GM23248 (cell line): ENCODE measurements at regions not wholly inside any gene's neighbourhood (a gene's known extent, or its start where the extent isn't known, plus 50 kb on each side); places are given as distances from the start of the nearest gene placed in this dataset.

Experiments used
- EZH2 ChIP-seq: fragments of 200-600 bp; sonication (generic); IDR thresholded peaks from 2 replicates; pipeline ENCODE4 v1.6.1; 2018; ENCODE audit warnings: antibody characterized with exemption, mild to moderate bottlenecking; ENCODE audit not compliant: insufficient read depth, poor library complexity, severe bottlenecking
- EZH2phosphoT487 ChIP-seq: fragments of 200-600 bp; sonication (generic); IDR thresholded peaks from 2 replicates; pipeline ENCODE4 v1.6.1; 2018; ENCODE audit warnings: antibody characterized with exemption, moderate library complexity, mild to moderate bottlenecking, low read depth; ENCODE audit not compliant: insufficient read depth

- no peak for TF ChIP-seq EZH2phosphoT487
- TF ChIP-seq EZH2 = no peak
These were observed 185.8 kb upstream of the POU2AF2 start for GRCh38 chr11:111059726-111060125.
